Endothelial cell of umbilical vein (primary cell): ENCODE measurements at regions not wholly inside any gene's neighbourhood (a gene's known extent, or its start where the extent isn't known, plus 50 kb on each side); places are given as distances from the start of the nearest gene placed in this dataset.
"Not testable (repeated sequence)": the region's sequence is repeated elsewhere in the genome, so short reads cannot be mapped to it uniquely, and the experiment has no call there.

Source experiments
- BruUV-seq: library from RNA; stranded (reverse); fragments of 400-500 nt; replicated peaks from 2 replicates; lab custom pipeline; 2021; lab: Mats Ljungman, UMichigan
- CTCF ChIA-PET: fragments of 300-600, 350-600 bp; sonication (Branson Sonifier 250); formaldehyde crosslinking; loops from one replicate; lab custom pipeline; 2021; ENCODE audit warnings: antibody characterized with exemption, inconsistent platforms; lab: Charles Lee
- POLR2A ChIA-PET: fragments of 300-600, 350-600 bp; sonication (Branson Sonifier 250); formaldehyde crosslinking; loops from one replicate; lab custom pipeline; 2021; ENCODE audit warnings: antibody characterized with exemption, inconsistent platforms; lab: Charles Lee
- DNase-seq: peaks from one replicate; pipeline ENCODE4 v3.0.0-alpha.2; 2011; ENCODE audit warnings: low read depth, low spot score
- FAIRE-seq: peaks from 2 replicates; lab custom pipeline; 2011; peaks lifted over from hg19 to GRCh38; lab: Jason Lieb, UNC
- H2AFZ ChIP-seq: 2 replicates; pipeline ENCODE4 v1.6.0; 2012; ENCODE audit warnings: low read depth, low read length, control low read depth, inconsistent platforms
- H3K27ac ChIP-seq: 2 replicates; pipeline ENCODE4 v1.5.1; 2011; ENCODE audit warnings: low read depth, mild to moderate bottlenecking, control low read depth, low read length, moderate library complexity; ENCODE audit not compliant: insufficient read depth
- H3K27me3 ChIP-seq, 2 experiments: 2 replicates each; pipeline versions ENCODE4 v1.6.0 to v1.6.1; 2011; ENCODE audit warnings: low read length in 2 of 2, mixed read lengths in 1 of 2; ENCODE audit not compliant: control insufficient read depth in 2 of 2, insufficient read depth in 2 of 2
- H3K36me3 ChIP-seq, 2 experiments: 2 replicates in 1 of 2; 3 replicates in 1 of 2; pipeline ENCODE4 v1.5.1; 2011; ENCODE audit warnings: low read length in 2 of 2, mild to moderate bottlenecking in 1 of 2, moderate library complexity in 1 of 2; ENCODE audit not compliant: control insufficient read depth in 2 of 2, insufficient read depth in 2 of 2; ENCODE audit errors: extremely low read depth in 1 of 2
- H3K4me1 ChIP-seq: 3 replicates; pipeline ENCODE4 v1.5.1; 2011; ENCODE audit warnings: mild to moderate bottlenecking, low read length; ENCODE audit not compliant: control insufficient read depth, insufficient read depth; ENCODE audit errors: extremely low read depth
- H3K4me2 ChIP-seq: 2 replicates; pipeline ENCODE4 v1.6.1; 2011; ENCODE audit warnings: low read length, control low read depth, mixed read lengths; ENCODE audit not compliant: insufficient read depth
- H3K4me3 ChIP-seq, 3 experiments: fragments of 200-600 bp in 1 of 3; sonication (generic), shearing (Covaris generic) in 1 of 3; replicated peaks in 1 of 3; 2 replicates each; pipeline ENCODE4 v1.5.1; 2011 to 2016; ENCODE audit warnings: control low read depth in 3 of 3, low read length in 3 of 3, mild to moderate bottlenecking in 2 of 3, inconsistent platforms in 1 of 3, low read depth in 1 of 3, moderate library complexity in 1 of 3; ENCODE audit not compliant: insufficient read depth in 1 of 3
- H3K79me2 ChIP-seq: 2 replicates; pipeline ENCODE4 v1.6.0; 2012; ENCODE audit warnings: low read length, inconsistent platforms; ENCODE audit not compliant: control insufficient read depth, insufficient read depth
- H3K9ac ChIP-seq: replicated peaks from 2 replicates; pipeline ENCODE3; 2011; ENCODE audit warnings: low read length, control low read depth; ENCODE audit not compliant: insufficient read depth; ENCODE audit errors: extremely low read depth
- H3K9me1 ChIP-seq: replicated peaks from 3 replicates; pipeline ENCODE4 v1.6.0; 2011; ENCODE audit warnings: mild to moderate bottlenecking, low read length; ENCODE audit not compliant: control insufficient read depth, insufficient read depth; ENCODE audit errors: extremely low read depth
- H3K9me3 ChIP-seq: replicated peaks from 2 replicates; pipeline ENCODE4 v1.5.1; 2012; ENCODE audit warnings: low read length, inconsistent platforms; ENCODE audit not compliant: control insufficient read depth, insufficient read depth
- H4K20me1 ChIP-seq: replicated peaks from 2 replicates; pipeline ENCODE3; 2011; ENCODE audit warnings: mild to moderate bottlenecking, low read length; ENCODE audit not compliant: control insufficient read depth, insufficient read depth; ENCODE audit errors: extremely low read depth
- EZH2 ChIP-seq: IDR thresholded peaks from 2 replicates; pipeline ENCODE4 v1.6.1; 2012; ENCODE audit warnings: borderline replicate concordance, low read depth, mild to moderate bottlenecking, moderate library complexity, low read length, inconsistent platforms; ENCODE audit not compliant: severe bottlenecking
- FOS ChIP-seq: IDR thresholded peaks from 2 replicates; pipeline ENCODE4 v1.6.1; 2011; ENCODE audit warnings: mild to moderate bottlenecking, low read length, moderate library complexity, borderline replicate concordance; ENCODE audit not compliant: insufficient read depth
- GATA2 ChIP-seq: IDR thresholded peaks from 2 replicates; pipeline ENCODE4 v1.7.0; 2011; ENCODE audit warnings: low read depth, mild to moderate bottlenecking, moderate library complexity, mixed read lengths, low read length; ENCODE audit not compliant: insufficient read length, insufficient read depth
- JUN ChIP-seq: IDR thresholded peaks from 2 replicates; pipeline ENCODE4 v1.6.1; 2011; ENCODE audit warnings: borderline replicate concordance, low read depth; ENCODE audit not compliant: insufficient read length, insufficient read depth
- MAX ChIP-seq: IDR thresholded peaks from 2 replicates; pipeline ENCODE4 v1.6.1; 2011; ENCODE audit not compliant: insufficient read depth, insufficient read length
- MYC ChIP-seq: IDR thresholded peaks from one replicate; pipeline ENCODE4 v1.6.1; 2011; ENCODE audit warnings: mild to moderate bottlenecking, low read depth, low read length
- POLR2A ChIP-seq: IDR thresholded peaks from 2 replicates; pipeline ENCODE4 v1.6.1; 2012; ENCODE audit warnings: low read depth, mild to moderate bottlenecking, control low read depth, low read length
- POLR2AphosphoS5 ChIP-seq: IDR thresholded peaks from 2 replicates; pipeline ENCODE4 v1.6.1; 2012; ENCODE audit warnings: low read depth, mild to moderate bottlenecking, control low read depth, low read length, moderate library complexity; ENCODE audit not compliant: insufficient read depth
- dilution Hi-C: fragments of 300-500 bp; cut with MboI; formaldehyde crosslinking; loops from one replicate; pipeline ENCODE4 v1.15.0; 2019; ENCODE audit warnings: low sequenced_read_pairs; ENCODE audit not compliant: extremely low pct_ligation_motif_present
- intact Hi-C: fragments of 100-400 bp; cut with micrococcal nuclease; formaldehyde crosslinking; loops from one replicate; pipeline ENCODE4 v1.10.0; 2022
- TF ChIP-seq, protein P1 (sequence below), 2 donors: IDR thresholded peaks; 1 replicate in 1 of 2; 2 replicates in 1 of 2; pipeline ENCODE4 v1.5.1; 2011; ENCODE audit warnings: low read length in 2 of 2, mild to moderate bottlenecking in 2 of 2, moderate library complexity in 2 of 2, control low read depth in 1 of 2, inconsistent platforms in 1 of 2, low read depth in 1 of 2; ENCODE audit not compliant: insufficient read depth in 1 of 2; ENCODE audit errors: extremely low read depth in 1 of 2

- TF ChIP-seq MYC (no peak), MAX (no peak), JUN (no peak), POLR2AphosphoS5 (no peak), EZH2 (no peak), POLR2A (no peak), GATA2 (no peak), FOS (no peak)
- TF ChIP-seq, protein P1, sequence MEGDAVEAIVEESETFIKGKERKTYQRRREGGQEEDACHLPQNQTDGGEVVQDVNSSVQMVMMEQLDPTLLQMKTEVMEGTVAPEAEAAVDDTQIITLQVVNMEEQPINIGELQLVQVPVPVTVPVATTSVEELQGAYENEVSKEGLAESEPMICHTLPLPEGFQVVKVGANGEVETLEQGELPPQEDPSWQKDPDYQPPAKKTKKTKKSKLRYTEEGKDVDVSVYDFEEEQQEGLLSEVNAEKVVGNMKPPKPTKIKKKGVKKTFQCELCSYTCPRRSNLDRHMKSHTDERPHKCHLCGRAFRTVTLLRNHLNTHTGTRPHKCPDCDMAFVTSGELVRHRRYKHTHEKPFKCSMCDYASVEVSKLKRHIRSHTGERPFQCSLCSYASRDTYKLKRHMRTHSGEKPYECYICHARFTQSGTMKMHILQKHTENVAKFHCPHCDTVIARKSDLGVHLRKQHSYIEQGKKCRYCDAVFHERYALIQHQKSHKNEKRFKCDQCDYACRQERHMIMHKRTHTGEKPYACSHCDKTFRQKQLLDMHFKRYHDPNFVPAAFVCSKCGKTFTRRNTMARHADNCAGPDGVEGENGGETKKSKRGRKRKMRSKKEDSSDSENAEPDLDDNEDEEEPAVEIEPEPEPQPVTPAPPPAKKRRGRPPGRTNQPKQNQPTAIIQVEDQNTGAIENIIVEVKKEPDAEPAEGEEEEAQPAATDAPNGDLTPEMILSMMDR (IDR thresholded peaks at IDR 0.05; ENCODE audit: extremely low read depth in 1 of 2, insufficient read depth in 1 of 2, low read depth in 1 of 2, low read length in 2 of 2): no peak
- no peak overlapping the region for H3K4me2 ChIP-seq
- no peaks in the 10 kb centered on the region for H4K20me1 ChIP-seq
- dilution Hi-C loops (no loop called here), intact Hi-C loops (no loop called here)
- H2AFZ ChIP-seq: no peak overlapping the region
- H3K79me2 ChIP-seq: no peaks in the 10 kb centered on the region
- H3K4me1 ChIP-seq: no peaks in the 10 kb centered on the region
- H3K9me3 ChIP-seq: no peaks in the 10 kb centered on the region
- no peaks in the 10 kb centered on the region for H3K27me3 ChIP-seq
- CTCF ChIA-PET: no interaction called here
- no peaks in the 10 kb centered on the region for H3K9me1 ChIP-seq
- POLR2A ChIA-PET: no interaction called here
- DNase-seq (no peak), FAIRE-seq (no peak)
- BruUV-seq: no TSS peak
- no peak overlapping the region for H3K4me3 ChIP-seq
- H3K9ac ChIP-seq: no peak overlapping the region
- H3K36me3 ChIP-seq: no peaks in the 10 kb centered on the region
- H3K27ac ChIP-seq: no peak overlapping the region
Observed at GRCh38 chr4:92251711-92252110, 52.1 kb upstream of the GRID2 start.

- FAIRE-seq, dilution Hi-C loops, intact Hi-C loops, H3K4me3 ChIP-seq, H2AFZ ChIP-seq, H3K27ac ChIP-seq, CTCF ChIA-PET, H3K9me1 ChIP-seq, H3K4me1 ChIP-seq, H4K20me1 ChIP-seq, H3K36me3 ChIP-seq, H3K9ac ChIP-seq, H3K79me2 ChIP-seq, H3K9me3 ChIP-seq, DNase-seq, H3K4me2 ChIP-seq, BruUV-seq, POLR2A ChIA-PET, H3K27me3 ChIP-seq: not testable (repeated sequence)
Observed at GRCh38 chr4:92252358-92252757, 51.4 kb upstream of the GRID2 start.
